GM12891 (cell line): ENCODE measurements at regions not wholly inside any gene's neighbourhood (a gene's known extent, or its start where the extent isn't known, plus 50 kb on each side); places are given as distances from the start of the nearest gene placed in this dataset.

Experiments
- PAX5 ChIP-seq: IDR thresholded peaks from 2 replicates; pipeline ENCODE4 v1.6.1; 2011; ENCODE audit warnings: low read length, moderate library complexity, mild to moderate bottlenecking; ENCODE audit not compliant: insufficient read depth, severe bottlenecking
- POLR2A ChIP-seq: IDR thresholded peaks from 2 replicates; pipeline ENCODE4 v1.6.1; 2011; ENCODE audit warnings: low read depth, low read length, control low read depth
- POLR2AphosphoS5 ChIP-seq: IDR thresholded peaks from 2 replicates; pipeline ENCODE4 v1.6.1; 2011; ENCODE audit warnings: low read depth, low read length, control low read depth
- POU2F2 ChIP-seq: IDR thresholded peaks from 2 replicates; pipeline ENCODE4 v1.6.1; 2011; ENCODE audit warnings: low read depth, mild to moderate bottlenecking, control low read depth, low read length, moderate library complexity
- SPI1 ChIP-seq: IDR thresholded peaks from 2 replicates; pipeline ENCODE4 v1.6.1; 2011; ENCODE audit warnings: low read depth, low read length, control low read depth
- TAF1 ChIP-seq: IDR thresholded peaks from 2 replicates; pipeline ENCODE4 v1.6.1; 2011; ENCODE audit warnings: low read depth, low read length, control low read depth

GRCh38 chr5:108529381-108529780 lies 147.5 kb upstream of the FBXL17 start:
- TF ChIP-seq POLR2A (no peak), TAF1 (no peak), SPI1 (no peak), POLR2AphosphoS5 (no peak), POU2F2 (no peak), PAX5 (no peak)
